ENCODE measurements at regions not wholly inside any gene's neighbourhood (a gene's known extent, or its start where the extent isn't known, plus 50 kb on each side); places are given as distances from the start of the nearest gene placed in this dataset.

DNA sequence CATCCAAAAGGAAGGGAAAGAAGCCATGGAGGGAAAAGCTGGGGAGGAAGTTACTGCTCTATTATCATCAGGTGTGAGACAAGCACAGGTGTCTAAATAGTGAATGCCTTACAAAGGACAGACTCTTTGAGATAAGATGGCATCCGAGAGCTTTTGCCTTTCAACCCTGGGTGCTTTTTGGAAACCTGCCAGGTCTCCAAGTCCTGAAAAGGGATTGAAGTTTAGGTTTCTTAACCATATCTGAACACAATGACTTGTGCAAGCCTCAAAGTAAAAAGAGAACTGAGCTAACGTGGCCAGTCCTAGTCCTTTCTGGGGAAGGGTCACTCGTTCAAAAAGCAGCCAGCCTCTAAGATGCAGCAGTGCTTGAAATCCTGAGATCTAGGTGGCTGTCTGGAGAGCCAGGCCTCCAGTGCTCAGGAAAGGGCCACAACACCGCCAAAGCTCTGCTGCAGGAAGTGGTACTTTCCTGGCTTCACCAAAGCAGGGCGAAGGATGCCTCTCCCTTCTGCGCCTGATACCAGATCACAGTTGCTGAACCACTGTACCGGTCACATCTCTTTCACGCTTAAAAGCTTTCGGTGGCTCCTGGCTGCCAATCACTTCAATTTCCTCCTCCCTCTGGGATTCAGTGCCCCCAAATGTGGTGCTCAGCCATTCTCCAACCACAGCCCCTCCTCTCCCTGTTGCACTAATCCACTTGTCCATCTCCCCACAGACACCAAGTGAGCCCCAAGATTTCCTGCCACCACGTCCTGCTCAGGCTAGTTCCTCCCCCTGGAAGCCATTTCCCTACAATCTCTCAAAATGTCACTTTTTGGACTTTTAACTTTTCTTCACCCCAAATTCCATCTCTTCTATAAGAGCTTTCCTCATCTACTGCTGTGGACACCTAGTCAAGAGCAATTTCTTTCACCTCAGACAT, 104.1 kb upstream of the LPP start:
- DNase-seq = no peak
- no peak overlapping the region for H3K4me2 ChIP-seq
- TF ChIP-seq CTCF (conservative IDR thresholded peaks at IDR 0.05) (no peak), EZH2 (IDR thresholded peaks at IDR 0.05; ENCODE audit: low read depth) (no peak)
- H3K4me3 ChIP-seq = no peak overlapping the region
- POLR2A ChIA-PET (ENCODE audit: unreplicated experiment) = interaction anchor here (0.6 to 0.7 kb wide), 2 partner anchors 147 to 409 kb away, joined by 4 to 9 read pairs; no protein-coding TSS in a partner anchor
- BruUV-seq (replicated peaks) = no TSS peak
- no peaks in the 10 kb centered on the region for H3K27me3 ChIP-seq (ENCODE audit: insufficient read depth, low read depth)
- H4K20me1 ChIP-seq (ENCODE audit: insufficient read depth) = no peaks in the 10 kb centered on the region
- H3K9me2 ChIP-seq (ENCODE audit: insufficient read depth) = no peaks in the 10 kb centered on the region
- no peaks in the 10 kb centered on the region for H3K79me2 ChIP-seq (ENCODE audit: low read depth)
- intact Hi-C loops (cut with micrococcal nuclease; ENCODE audit: unreplicated experiment) = no loop called here
- no peaks in the 10 kb centered on the region for H3F3A ChIP-seq (ENCODE audit: insufficient read depth, low read depth)
- no peak overlapping the region for H3K27ac ChIP-seq
- H3K9me3 ChIP-seq (ENCODE audit: insufficient read depth, low read depth) = no peaks in the 10 kb centered on the region
- CTCF ChIA-PET = interaction anchor here (0.6 kb wide), 1 partner anchor 74 kb away, joined by 3 read pairs; no protein-coding TSS in a partner anchor
- no peaks in the 10 kb centered on the region for H3K36me3 ChIP-seq (ENCODE audit: low read depth)
- peaks cover 31% of the 10 kb centered on the region for H3K4me1 ChIP-seq (replicated peaks; ENCODE audit: insufficient read depth)
- no peak overlapping the region for H2AFZ ChIP-seq

DNA sequence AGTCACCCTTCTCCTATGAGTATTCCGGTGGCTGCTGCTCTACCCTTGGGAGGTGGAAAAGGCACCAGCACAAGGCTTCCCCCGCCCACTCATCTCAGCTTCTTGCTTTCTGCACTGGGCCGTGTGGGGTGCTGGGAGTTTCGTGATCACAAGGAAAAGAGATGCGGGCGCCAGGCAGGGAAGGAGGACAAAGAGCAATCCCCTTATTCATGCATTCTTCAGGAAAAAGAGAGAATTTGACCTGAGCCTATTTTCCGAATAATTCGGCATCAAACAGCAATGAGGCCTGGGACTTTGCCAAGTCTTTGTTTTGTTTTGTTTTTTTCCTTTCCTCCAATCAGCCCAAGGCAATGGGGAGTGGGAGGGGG, 102.2 kb upstream of the LPP start:
- BruUV-seq (replicated peaks) = no TSS peak
- Histone ChIP-seq H4K20me1 (ENCODE audit: insufficient read depth) (no peaks in the 10 kb centered on the region), H2AFZ (no peak overlapping the region), H3F3A (ENCODE audit: insufficient read depth, low read depth) (no peaks in the 10 kb centered on the region), H3K79me2 (ENCODE audit: low read depth) (no peaks in the 10 kb centered on the region), H3K4me3 (no peak overlapping the region), H3K27ac (no peak overlapping the region), H3K4me2 (no peak overlapping the region), H3K36me3 (ENCODE audit: low read depth) (no peaks in the 10 kb centered on the region), H3K27me3 (ENCODE audit: insufficient read depth, low read depth) (no peaks in the 10 kb centered on the region), H3K9me2 (ENCODE audit: insufficient read depth) (no peaks in the 10 kb centered on the region), H3K4me1 (replicated peaks; ENCODE audit: insufficient read depth) (peaks cover 31% of the 10 kb centered on the region), H3K9me3 (ENCODE audit: insufficient read depth, low read depth) (no peaks in the 10 kb centered on the region)
- POLR2A ChIA-PET (ENCODE audit: unreplicated experiment) = interaction anchor here (0.6 kb wide), 1 partner anchor 42 kb away, joined by 3 read pairs; no protein-coding TSS in a partner anchor
- TF ChIP-seq CTCF (conservative IDR thresholded peaks at IDR 0.05) = no peak
- no peak for TF ChIP-seq EZH2 (IDR thresholded peaks at IDR 0.05; ENCODE audit: low read depth)
- intact Hi-C loops (cut with micrococcal nuclease; ENCODE audit: unreplicated experiment) = no loop called here
- CTCF ChIA-PET = no interaction called here
- no peak for DNase-seq

DNA sequence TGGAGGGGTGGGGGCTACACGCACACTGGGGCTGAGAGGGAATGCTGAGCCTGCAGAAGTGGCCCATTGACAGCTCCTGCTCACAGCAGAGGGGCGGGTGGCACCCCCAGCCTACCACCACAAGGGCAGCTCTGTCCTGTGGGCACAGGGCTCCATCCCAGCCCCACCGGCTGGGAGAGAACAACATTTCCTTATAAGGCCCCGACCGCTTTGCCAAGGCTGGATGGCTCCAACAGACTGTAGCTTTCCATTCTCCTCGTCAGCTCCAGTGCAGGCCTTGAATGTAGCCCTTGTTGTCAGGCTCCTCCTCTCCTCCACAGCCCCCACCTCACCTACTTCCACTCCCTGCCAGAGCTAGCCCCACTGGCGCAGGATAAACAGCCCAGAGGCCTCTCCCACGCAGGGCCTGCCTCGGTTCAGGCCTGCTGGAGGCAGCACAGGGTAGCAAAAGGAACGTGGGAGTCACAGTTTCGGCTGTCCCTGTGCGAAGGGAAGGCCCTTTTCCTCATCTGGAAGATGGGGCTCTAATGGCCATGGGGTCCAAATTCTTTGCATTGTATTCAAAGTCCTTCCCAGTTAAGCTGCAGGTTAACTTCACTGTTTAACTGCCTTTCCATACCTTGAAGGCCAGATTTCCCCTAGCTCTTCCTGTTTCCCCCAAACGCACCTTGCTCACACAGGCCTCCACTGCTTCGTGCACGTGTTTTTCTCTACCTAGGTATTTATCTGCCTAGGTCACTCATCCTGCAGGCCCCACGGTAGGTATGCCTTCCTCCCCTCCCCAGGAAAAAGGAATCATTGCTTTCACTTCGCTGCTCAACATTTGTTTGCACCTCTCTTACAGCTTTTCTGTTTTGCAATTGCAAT, 101.6 kb upstream of the LPP start:
- ChIA-PET POLR2A (ENCODE audit: unreplicated experiment) (interaction anchor here (0.6 to 1.0 kb wide), 2 partner anchors 43 to 1073 kb away, joined by 3 to 7 read pairs; no protein-coding TSS in a partner anchor), CTCF (no interaction called here)
- no peak for DNase-seq
- intact Hi-C loops (cut with micrococcal nuclease; ENCODE audit: unreplicated experiment) = no loop called here
- Histone ChIP-seq H3K9me3 (ENCODE audit: insufficient read depth, low read depth) (no peaks in the 10 kb centered on the region), H3K36me3 (ENCODE audit: low read depth) (no peaks in the 10 kb centered on the region), H3K79me2 (ENCODE audit: low read depth) (no peaks in the 10 kb centered on the region), H3K4me2 (no peak overlapping the region), H3K27ac (no peak overlapping the region), H2AFZ (no peak overlapping the region), H3K9me2 (ENCODE audit: insufficient read depth) (no peaks in the 10 kb centered on the region), H3K4me3 (no peak overlapping the region), H3K4me1 (replicated peaks; ENCODE audit: insufficient read depth) (peaks cover 25% of the 10 kb centered on the region), H3F3A (ENCODE audit: insufficient read depth, low read depth) (no peaks in the 10 kb centered on the region), H3K27me3 (ENCODE audit: insufficient read depth, low read depth) (no peaks in the 10 kb centered on the region), H4K20me1 (ENCODE audit: insufficient read depth) (no peaks in the 10 kb centered on the region)
- TF ChIP-seq CTCF (conservative IDR thresholded peaks at IDR 0.05) = no peak
- TF ChIP-seq EZH2 (IDR thresholded peaks at IDR 0.05; ENCODE audit: low read depth) = no peak
- no TSS peak for BruUV-seq (replicated peaks)

Measured in PC-9 (cell line).